H1 (cell line): ENCODE measurements at regions not wholly inside any gene's neighbourhood (a gene's known extent, or its start where the extent isn't known, plus 50 kb on each side); places are given as distances from the start of the nearest gene placed in this dataset.

Experiments used
- BRCA1 ChIP-seq: IDR thresholded peaks from 2 replicates; pipeline ENCODE4 v1.6.1; 2012; ENCODE audit warnings: low read depth, low read length, improper control_type of control experiment
- CBX8 ChIP-seq: fragments of 300-800, 300-1000 bp; sonication (generic); IDR thresholded peaks from 2 replicates; pipeline ENCODE4 v1.7.1; 2016; ENCODE audit warnings: low read depth, low read length, borderline replicate concordance
- CHD7 ChIP-seq: fragments of 300-600 bp; sonication (generic); IDR thresholded peaks from 2 replicates; pipeline ENCODE4 v1.7.1; 2012; ENCODE audit warnings: low read length, moderate library complexity, mild to moderate bottlenecking, inconsistent platforms; ENCODE audit not compliant: insufficient replicate concordance
- EGR1 ChIP-seq: IDR thresholded peaks from 2 replicates; pipeline ENCODE4 v1.6.1; 2011; ENCODE audit warnings: low read depth, low read length, borderline replicate concordance
- MAFK ChIP-seq: IDR thresholded peaks from 2 replicates; pipeline ENCODE4 v1.6.1; 2012; ENCODE audit warnings: low read depth, mild to moderate bottlenecking, improper control_type of control experiment, low read length
- POLR2AphosphoS5 ChIP-seq: IDR thresholded peaks from 2 replicates; pipeline ENCODE4 v1.6.1; 2011; ENCODE audit warnings: low read depth, low read length
- TBP ChIP-seq: IDR thresholded peaks from 2 replicates; pipeline ENCODE4 v1.6.1; 2011; ENCODE audit warnings: low read depth, low read length, improper control_type of control experiment

DNA sequence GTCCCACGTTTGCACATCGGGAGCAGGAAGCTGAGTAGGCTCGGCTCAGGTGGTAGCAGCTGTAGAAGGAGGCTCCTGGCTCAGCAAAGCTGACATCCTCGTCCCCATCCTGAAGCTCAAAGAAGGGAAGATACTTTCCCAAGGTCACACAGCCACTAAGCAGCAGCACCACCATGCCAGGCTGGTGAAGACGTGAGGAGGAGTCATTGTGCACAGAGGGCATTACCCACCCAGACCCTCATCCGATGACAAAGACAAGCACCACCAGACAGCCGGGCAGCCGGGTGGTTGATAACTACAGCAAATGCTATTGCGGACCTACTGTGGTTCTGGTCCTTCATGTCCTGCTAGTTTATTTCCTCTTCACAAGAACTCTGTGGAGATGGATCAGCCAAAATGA, 186.9 kb downstream of the MATN1 start (continued):
- TF ChIP-seq CHD7 (no peak), BRCA1 (no peak), CBX8 (no peak), TBP (no peak), MAFK (no peak), POLR2AphosphoS5 (no peak), EGR1 (no peak)
